H9 (cell line): ENCODE measurements at regions not wholly inside any gene's neighbourhood (a gene's known extent, or its start where the extent isn't known, plus 50 kb on each side); places are given as distances from the start of the nearest gene placed in this dataset.

Experiments used
- DNase-seq: peaks from one replicate; pipeline ENCODE4 v3.0.0-alpha.2; 2017
- H2AFZ ChIP-seq: one replicate; pipeline ENCODE4 v1.6.1; 2013; ENCODE audit warnings: mild to moderate bottlenecking, low read length, control low read depth, moderate library complexity
- H2AK5ac ChIP-seq: 2 replicates; pipeline ENCODE4 v1.6.1; 2013; ENCODE audit warnings: low read length, control low read depth, mixed read lengths; ENCODE audit not compliant: insufficient read length
- H2BK120ac ChIP-seq: one replicate; pipeline ENCODE4 v1.6.1; 2013; ENCODE audit warnings: low read depth, mild to moderate bottlenecking, low read length, control low read depth, inconsistent platforms; ENCODE audit not compliant: poor library complexity, severe bottlenecking
- H2BK12ac ChIP-seq: 2 replicates; pipeline ENCODE4 v1.6.1; 2013; ENCODE audit warnings: low read length, control low read depth, mixed read lengths, low read depth; ENCODE audit not compliant: insufficient read length
- H2BK15ac ChIP-seq: 2 replicates; pipeline ENCODE4 v1.6.1; 2013; ENCODE audit warnings: low read depth, low read length, control low read depth
- H2BK20ac ChIP-seq: one replicate; pipeline ENCODE4 v1.6.1; 2013; ENCODE audit warnings: low read depth, mild to moderate bottlenecking, low read length, control low read depth, inconsistent platforms; ENCODE audit not compliant: poor library complexity, severe bottlenecking
- H2BK5ac ChIP-seq: 2 replicates; pipeline ENCODE4 v1.6.1; 2013; ENCODE audit warnings: low read length, control low read depth, mixed read lengths; ENCODE audit not compliant: insufficient read length
- H3K14ac ChIP-seq: 2 replicates; pipeline ENCODE4 v1.6.1; 2013; ENCODE audit warnings: low read length, control low read depth; ENCODE audit not compliant: insufficient read depth
- H3K18ac ChIP-seq: 2 replicates; pipeline ENCODE4 v1.6.1; 2013; ENCODE audit warnings: low read depth, mild to moderate bottlenecking, mixed read lengths, low read length, control low read depth; ENCODE audit not compliant: insufficient read length
- H3K23ac ChIP-seq: 2 replicates; pipeline ENCODE4 v1.6.1; 2013; ENCODE audit warnings: low read length, control low read depth, mixed read lengths, low read depth; ENCODE audit not compliant: insufficient read length
- H3K23me2 ChIP-seq: 2 replicates; pipeline ENCODE4 v1.6.1; 2013; ENCODE audit warnings: low read depth, mild to moderate bottlenecking, mixed read lengths, low read length, control low read depth; ENCODE audit not compliant: insufficient read length, poor library complexity, severe bottlenecking
- H3K27ac ChIP-seq: 2 replicates; pipeline ENCODE4 v1.5.1; 2013; ENCODE audit warnings: low read length, control low read depth, mixed read lengths, low read depth; ENCODE audit not compliant: insufficient read length
- H3K27me3 ChIP-seq: 2 replicates; pipeline ENCODE4 v1.6.1; 2013; ENCODE audit warnings: low read length, control low read depth, inconsistent platforms; ENCODE audit not compliant: insufficient read depth
- H3K4ac ChIP-seq: 2 replicates; pipeline ENCODE4 v1.6.1; 2013; ENCODE audit warnings: low read depth, mild to moderate bottlenecking, control low read depth, inconsistent platforms, low read length, moderate library complexity
- H3K4me1 ChIP-seq: 2 replicates; pipeline ENCODE4 v1.6.1; 2013; ENCODE audit warnings: low read length, control low read depth, inconsistent platforms; ENCODE audit not compliant: insufficient read depth
- H3K4me2 ChIP-seq: 2 replicates; pipeline ENCODE4 v1.6.1; 2013; ENCODE audit warnings: low read length, control low read depth, mixed read lengths; ENCODE audit not compliant: insufficient read length, insufficient read depth
- H3K56ac ChIP-seq: 2 replicates; pipeline ENCODE4 v1.6.1; 2013; ENCODE audit warnings: low read depth, mild to moderate bottlenecking, mixed read lengths, low read length, control low read depth; ENCODE audit not compliant: insufficient read length
- H3K79me1 ChIP-seq: 2 replicates; pipeline ENCODE4 v1.6.1; 2013; ENCODE audit warnings: low read depth, mild to moderate bottlenecking, moderate library complexity, low read length, control low read depth, inconsistent platforms; ENCODE audit not compliant: insufficient read depth, poor library complexity, severe bottlenecking
- H3K79me2 ChIP-seq: 2 replicates; pipeline ENCODE4 v1.6.1; 2013; ENCODE audit warnings: low read length, control low read depth, inconsistent platforms; ENCODE audit not compliant: insufficient read depth
- H3K9ac ChIP-seq: 2 replicates; pipeline ENCODE4 v1.6.1; 2013; ENCODE audit warnings: low read length, control low read depth, mixed read lengths; ENCODE audit not compliant: insufficient read length; ENCODE audit errors: extremely low read depth
- H3K9me3 ChIP-seq: one replicate; pipeline ENCODE4 v1.6.1; 2013; ENCODE audit warnings: low read depth, low read length, inconsistent platforms; ENCODE audit not compliant: control insufficient read depth
- H3T11ph ChIP-seq: one replicate; pipeline ENCODE4 v1.6.1; 2013; ENCODE audit warnings: mild to moderate bottlenecking, low read length, control low read depth, inconsistent platforms
- H4K20me1 ChIP-seq: one replicate; pipeline ENCODE4 v1.6.1; 2013; ENCODE audit not compliant: control insufficient read depth, insufficient read length, insufficient read depth
- H4K5ac ChIP-seq: 2 replicates; pipeline ENCODE4 v1.6.1; 2013; ENCODE audit warnings: low read depth, mild to moderate bottlenecking, mixed read lengths, low read length, control low read depth; ENCODE audit not compliant: insufficient read length
- H4K8ac ChIP-seq: replicated peaks from 2 replicates; pipeline ENCODE4 v1.6.1; 2013; ENCODE audit warnings: low read length, control low read depth, mixed read lengths, low read depth; ENCODE audit not compliant: insufficient read length
- H4K91ac ChIP-seq: 2 replicates; pipeline ENCODE4 v1.6.1; 2013; ENCODE audit warnings: low read depth, mild to moderate bottlenecking, moderate library complexity, mixed read lengths, low read length, control low read depth; ENCODE audit not compliant: insufficient read length
- H3K27ac Mint-ChIP-seq, 3 experiments: 2 replicates in 2 of 3; 3 replicates in 1 of 3; pipeline ENCODE4 v1.8.0; 2020 to 2021; ENCODE audit warnings: mixed read lengths in 3 of 3, mild to moderate bottlenecking in 1 of 3, moderate library complexity in 1 of 3
- H3K27me3 Mint-ChIP-seq: 2 replicates; pipeline ENCODE4 v1.8.0; 2021; ENCODE audit warnings: low read depth, mild to moderate bottlenecking, moderate library complexity, mixed read lengths
- H3K36me3 Mint-ChIP-seq, 3 experiments: 2 replicates in 2 of 3; 3 replicates in 1 of 3; pipeline ENCODE4 v1.8.0; 2020 to 2021; ENCODE audit warnings: low read depth in 3 of 3, mixed read lengths in 3 of 3; ENCODE audit not compliant: insufficient read depth in 1 of 3
- H3K4me1 Mint-ChIP-seq, 2 experiments: 2 replicates each; pipeline ENCODE4 v1.8.0; 2020; ENCODE audit warnings: mixed read lengths in 2 of 2
- H3K4me3 Mint-ChIP-seq, 2 experiments: 2 replicates in 1 of 2; 3 replicates in 1 of 2; pipeline ENCODE4 v1.8.0; 2020 to 2021; ENCODE audit warnings: mild to moderate bottlenecking in 2 of 2, mixed read lengths in 2 of 2, moderate library complexity in 1 of 2
- H3K9me3 Mint-ChIP-seq, 2 experiments: 2 replicates in 1 of 2; 3 replicates in 1 of 2; pipeline ENCODE4 v1.8.0; 2020; ENCODE audit warnings: mild to moderate bottlenecking in 2 of 2, mixed read lengths in 2 of 2, moderate library complexity in 1 of 2
- CTCF ChIP-seq: fragments of 200-600 bp; sonication (generic); conservative IDR thresholded peaks from 3 replicates; pipeline ENCODE4 v1.8.0; 2021; ENCODE audit warnings: antibody characterized with exemption, mild to moderate bottlenecking
- WGBS: extraction: QIAGEN DNeasy Blood & Tissue Kit; methylation state at CpG from one replicate; pipeline ENCODE4 v1.1.7; 2013; ENCODE audit warnings: missing lambda C conversion rate, low lambda C conversion rate, mixed read lengths; ENCODE audit not compliant: insufficient read length; ENCODE audit errors: extremely low coverage; 5-methylcytosine and 5-hydroxymethylcytosine counted together

- H3K14ac ChIP-seq = no peak overlapping the region
- H2BK5ac ChIP-seq = no peak overlapping the region
- no peak overlapping the region for H3K27ac ChIP-seq
- no peak overlapping the region for H2BK12ac ChIP-seq
- H3K4me3 Mint-ChIP-seq = no peak overlapping the region
- no peaks in the 10 kb centered on the region for H3K79me2 ChIP-seq
- H3K27me3 ChIP-seq = no peaks in the 10 kb centered on the region
- no peak overlapping the region for H3K27ac Mint-ChIP-seq
- H2BK120ac ChIP-seq = no peak overlapping the region
- H3K4ac ChIP-seq = no peak overlapping the region
- no peak for DNase-seq
- no peaks in the 10 kb centered on the region for H3K4me1 ChIP-seq
- H3K23me2 ChIP-seq = no peaks in the 10 kb centered on the region
- no peaks in the 10 kb centered on the region for H4K20me1 ChIP-seq
- no peak overlapping the region for H2AFZ ChIP-seq
- H3K9ac ChIP-seq = no peak overlapping the region
- H4K8ac ChIP-seq = no peak overlapping the region
- peaks cover 2 to 3% of the 10 kb centered on the region in 2 experiments; a peak in 2 of 4 replicates for H3K4me1 Mint-ChIP-seq
- no peak overlapping the region for H2AK5ac ChIP-seq
- no peak overlapping the region for H3T11ph ChIP-seq
- no peak overlapping the region for H2BK15ac ChIP-seq
- H4K91ac ChIP-seq = no peak overlapping the region
- H3K36me3 Mint-ChIP-seq = no peaks in the 10 kb centered on the region; a peak in 1 of 7 replicates
- H3K18ac ChIP-seq = no peak overlapping the region
- H2BK20ac ChIP-seq = no peak overlapping the region
- no CpG with 5 or more reads among the region's 1 CpG for WGBS
- H3K9me3 ChIP-seq = no peaks in the 10 kb centered on the region
- no peak overlapping the region for H3K4me2 ChIP-seq
- H4K5ac ChIP-seq = no peak overlapping the region
- no peak for TF ChIP-seq CTCF
- H3K56ac ChIP-seq = no peak overlapping the region
- no peak overlapping the region for H3K23ac ChIP-seq
- H3K79me1 ChIP-seq = no peaks in the 10 kb centered on the region
- H3K9me3 Mint-ChIP-seq = peaks cover 0 to 6% of the 10 kb centered on the region in 2 experiments; a peak in 2 of 5 replicates
- no peaks in the 10 kb centered on the region for H3K27me3 Mint-ChIP-seq
These were observed 1003.1 kb upstream of the GBE1 start for GRCh38 chr3:82764521-82764920.
